MM.1S (cell line): ENCODE measurements at regions not wholly inside any gene's neighbourhood (a gene's known extent, or its start where the extent isn't known, plus 50 kb on each side); places are given as distances from the start of the nearest gene placed in this dataset.

Experiments
- DNase-seq: peaks from one replicate; pipeline ENCODE4 v3.0.0-alpha.2; 2015
- H2AFZ ChIP-seq: fragments of 300-600 bp; sonication (generic); 2 replicates; pipeline ENCODE4 v1.6.0; 2016; ENCODE audit warnings: antibody characterized with exemption, low read length
- H3F3A ChIP-seq: fragments of 300-600 bp; sonication (generic); 2 replicates; pipeline ENCODE4 v1.6.1; 2016; ENCODE audit warnings: mild to moderate bottlenecking, antibody characterized with exemption, low read length, moderate library complexity, mixed read lengths; ENCODE audit not compliant: insufficient read depth
- H3K27ac ChIP-seq: fragments of 300-600 bp; sonication (generic); 2 replicates; pipeline ENCODE4 v1.5.1; 2016; ENCODE audit warnings: mild to moderate bottlenecking, low read length
- H3K27me3 ChIP-seq: fragments of 300-600 bp; sonication (generic); replicated peaks from 2 replicates; pipeline ENCODE4 v1.6.0; 2016; ENCODE audit warnings: low read length; ENCODE audit not compliant: insufficient read depth
- H3K36me3 ChIP-seq: fragments of 300-600 bp; sonication (generic); replicated peaks from 2 replicates; pipeline ENCODE4 v1.6.1; 2016; ENCODE audit warnings: mild to moderate bottlenecking, low read length, mixed read lengths; ENCODE audit not compliant: insufficient read depth
- H3K4me1 ChIP-seq: fragments of 300-600 bp; sonication (generic); 2 replicates; pipeline ENCODE4 v1.6.1; 2016; ENCODE audit warnings: low read length, mixed read lengths
- H3K4me2 ChIP-seq: fragments of 300-600 bp; sonication (generic); 2 replicates; pipeline ENCODE4 v1.6.0; 2016; ENCODE audit warnings: low read depth, low read length
- H3K4me3 ChIP-seq: fragments of 300-600 bp; sonication (generic); 2 replicates; pipeline ENCODE4 v1.5.1; 2016; ENCODE audit warnings: low read length, mixed read lengths
- H3K79me2 ChIP-seq: fragments of 300-600 bp; sonication (generic); 2 replicates; pipeline ENCODE4 v1.6.1; 2016; ENCODE audit warnings: mixed run types, low read length, mixed read lengths
- H3K9ac ChIP-seq: fragments of 300-600 bp; sonication (generic); 2 replicates; pipeline ENCODE4 v1.6.1; 2016; ENCODE audit warnings: low read length, mixed read lengths
- H3K9me2 ChIP-seq: fragments of 300-600 bp; sonication (generic); replicated peaks from 2 replicates; pipeline ENCODE4 v1.6.1; 2016; ENCODE audit warnings: mild to moderate bottlenecking, low read length, mixed read lengths; ENCODE audit not compliant: insufficient read depth
- H3K9me3 ChIP-seq: fragments of 300-600 bp; sonication (generic); replicated peaks from 2 replicates; pipeline ENCODE4 v1.6.1; 2016; ENCODE audit warnings: mild to moderate bottlenecking, low read length, mixed read lengths; ENCODE audit not compliant: insufficient read depth
- H4K20me1 ChIP-seq: fragments of 300-600 bp; sonication (generic); 2 replicates; pipeline ENCODE4 v1.6.1; 2016; ENCODE audit warnings: mild to moderate bottlenecking, low read length, moderate library complexity, mixed read lengths; ENCODE audit not compliant: insufficient read depth
- EZH2 ChIP-seq: fragments of 300-600 bp; sonication (generic); optimal IDR thresholded peaks from 2 replicates; pipeline ENCODE3; 2017; ENCODE audit warnings: low read depth, mild to moderate bottlenecking, antibody characterized with exemption, low read length, mixed read lengths
- EZH2phosphoT487 ChIP-seq: fragments of 300-600 bp; sonication (generic); IDR thresholded peaks from 2 replicates; pipeline ENCODE4 v1.6.1; 2018; ENCODE audit warnings: antibody characterized with exemption, low read length
- TF ChIP-seq, protein P1 (sequence below): fragments of 300-600 bp; sonication (generic); IDR thresholded peaks from 2 replicates; pipeline ENCODE4 v1.5.1; 2016; ENCODE audit warnings: antibody characterized with exemption, low read length, mixed read lengths

GRCh38 chrX:114365065-114365834, 218.6 kb upstream of the HTR2C start:
- no peaks in the 10 kb centered on the region for H3K36me3 ChIP-seq

DNA sequence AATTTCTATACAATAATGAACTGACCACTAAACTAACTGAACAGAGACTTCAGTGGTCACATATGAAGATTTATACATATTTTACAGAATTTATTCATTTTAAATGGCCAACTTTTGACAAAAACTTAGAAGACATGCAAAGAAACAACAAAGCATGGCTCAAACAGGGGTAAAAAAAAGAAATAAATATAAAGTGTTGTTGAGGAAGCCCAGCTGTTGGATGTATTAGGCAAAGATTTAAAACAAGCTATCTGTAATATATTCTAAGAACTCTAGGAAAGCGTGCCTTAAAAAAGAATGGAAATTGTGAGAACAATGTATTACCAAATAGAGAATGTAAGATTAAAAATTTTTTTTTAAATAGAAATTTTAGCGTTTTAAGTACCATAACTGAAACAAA, 210.9 kb upstream of the HTR2C start:
- no peak overlapping the region for H3K4me2 ChIP-seq
- no peak overlapping the region for H2AFZ ChIP-seq
- H3K27me3 ChIP-seq = no peaks in the 10 kb centered on the region
- H3K9me3 ChIP-seq = no peaks in the 10 kb centered on the region
- no peaks in the 10 kb centered on the region for H3K79me2 ChIP-seq
- no peak overlapping the region for H3K9ac ChIP-seq
- H3K4me3 ChIP-seq = no peak overlapping the region
- TF ChIP-seq EZH2phosphoT487 (no peak), EZH2 (no peak)
- TF ChIP-seq, protein P1, sequence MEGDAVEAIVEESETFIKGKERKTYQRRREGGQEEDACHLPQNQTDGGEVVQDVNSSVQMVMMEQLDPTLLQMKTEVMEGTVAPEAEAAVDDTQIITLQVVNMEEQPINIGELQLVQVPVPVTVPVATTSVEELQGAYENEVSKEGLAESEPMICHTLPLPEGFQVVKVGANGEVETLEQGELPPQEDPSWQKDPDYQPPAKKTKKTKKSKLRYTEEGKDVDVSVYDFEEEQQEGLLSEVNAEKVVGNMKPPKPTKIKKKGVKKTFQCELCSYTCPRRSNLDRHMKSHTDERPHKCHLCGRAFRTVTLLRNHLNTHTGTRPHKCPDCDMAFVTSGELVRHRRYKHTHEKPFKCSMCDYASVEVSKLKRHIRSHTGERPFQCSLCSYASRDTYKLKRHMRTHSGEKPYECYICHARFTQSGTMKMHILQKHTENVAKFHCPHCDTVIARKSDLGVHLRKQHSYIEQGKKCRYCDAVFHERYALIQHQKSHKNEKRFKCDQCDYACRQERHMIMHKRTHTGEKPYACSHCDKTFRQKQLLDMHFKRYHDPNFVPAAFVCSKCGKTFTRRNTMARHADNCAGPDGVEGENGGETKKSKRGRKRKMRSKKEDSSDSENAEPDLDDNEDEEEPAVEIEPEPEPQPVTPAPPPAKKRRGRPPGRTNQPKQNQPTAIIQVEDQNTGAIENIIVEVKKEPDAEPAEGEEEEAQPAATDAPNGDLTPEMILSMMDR = no peak
- H3K36me3 ChIP-seq = no peaks in the 10 kb centered on the region
- no peaks in the 10 kb centered on the region for H3F3A ChIP-seq
- H3K27ac ChIP-seq = no peak overlapping the region
- no peaks in the 10 kb centered on the region for H4K20me1 ChIP-seq
- DNase-seq = no peak
- H3K9me2 ChIP-seq = no peaks in the 10 kb centered on the region
- H3K4me1 ChIP-seq = no peaks in the 10 kb centered on the region

More at GRCh38 chrX:114365065-114365834, 218.6 kb upstream of the HTR2C start:
- H3K4me3 ChIP-seq = no peak overlapping the region
- no peak for DNase-seq
- no peaks in the 10 kb centered on the region for H3K4me1 ChIP-seq
- H3K27ac ChIP-seq = no peak overlapping the region
- H3K79me2 ChIP-seq = no peaks in the 10 kb centered on the region
- TF ChIP-seq EZH2 = no peak
- TF ChIP-seq, protein P1 = no peak
- no peak for TF ChIP-seq EZH2phosphoT487
- no peaks in the 10 kb centered on the region for H3K9me2 ChIP-seq
- H3F3A ChIP-seq = no peaks in the 10 kb centered on the region
- H2AFZ ChIP-seq = no peak overlapping the region
- no peaks in the 10 kb centered on the region for H4K20me1 ChIP-seq
- no peaks in the 10 kb centered on the region for H3K9me3 ChIP-seq
- no peak overlapping the region for H3K9ac ChIP-seq
- no peaks in the 10 kb centered on the region for H3K27me3 ChIP-seq
- no peak overlapping the region for H3K4me2 ChIP-seq

- Histone ChIP-seq H4K20me1 (no peaks in the 10 kb centered on the region), H3K36me3 (no peaks in the 10 kb centered on the region), H3K9me2 (no peaks in the 10 kb centered on the region), H3K9me3 (no peaks in the 10 kb centered on the region), H3K27me3 (no peaks in the 10 kb centered on the region), H3K79me2 (no peaks in the 10 kb centered on the region), H2AFZ (no peak overlapping the region), H3K4me3 (no peak overlapping the region), H3K4me1 (no peaks in the 10 kb centered on the region), H3K9ac (no peak overlapping the region), H3K4me2 (no peak overlapping the region), H3F3A (no peaks in the 10 kb centered on the region), H3K27ac (no peak overlapping the region)
- no peak for DNase-seq
- TF ChIP-seq EZH2phosphoT487 (no peak), EZH2 (no peak)
- TF ChIP-seq, protein P1 = no peak
Measured at GRCh38 chrX:114390251-114390796, 193.6 kb upstream of the HTR2C start.
